DND-41 (cell line): ENCODE measurements at regions not wholly inside any gene's neighbourhood (a gene's known extent, or its start where the extent isn't known, plus 50 kb on each side); places are given as distances from the start of the nearest gene placed in this dataset.

Experiments used
- CTCF ChIP-seq: IDR thresholded peaks from 2 replicates; pipeline ENCODE4 v1.5.1; 2012; ENCODE audit warnings: borderline replicate concordance, low read length, moderate library complexity, mild to moderate bottlenecking; ENCODE audit not compliant: poor library complexity, severe bottlenecking; ENCODE audit errors: extremely low read depth
- EZH2 ChIP-seq: IDR thresholded peaks from 3 replicates; pipeline ENCODE4 v1.6.1; 2012; ENCODE audit warnings: borderline replicate concordance, low read depth, mild to moderate bottlenecking, moderate library complexity, low read length, inconsistent platforms; ENCODE audit not compliant: severe bottlenecking

- TF ChIP-seq CTCF (no peak), EZH2 (no peak)
These were observed 608.6 kb upstream of the BCHE start for GRCh38 chr3:166445865-166446264.
